Renal cortical epithelial cell (primary cell): ENCODE measurements at regions not wholly inside any gene's neighbourhood (a gene's known extent, or its start where the extent isn't known, plus 50 kb on each side); places are given as distances from the start of the nearest gene placed in this dataset.
"Not testable (repeated sequence)": the region's sequence is repeated elsewhere in the genome, so short reads cannot be mapped to it uniquely, and the experiment has no call there.

ENCODE experiments used
- DNase-seq: peaks from one replicate; pipeline ENCODE4 v3.0.0-alpha.2; 2011; ENCODE audit warnings: low read depth

DNA sequence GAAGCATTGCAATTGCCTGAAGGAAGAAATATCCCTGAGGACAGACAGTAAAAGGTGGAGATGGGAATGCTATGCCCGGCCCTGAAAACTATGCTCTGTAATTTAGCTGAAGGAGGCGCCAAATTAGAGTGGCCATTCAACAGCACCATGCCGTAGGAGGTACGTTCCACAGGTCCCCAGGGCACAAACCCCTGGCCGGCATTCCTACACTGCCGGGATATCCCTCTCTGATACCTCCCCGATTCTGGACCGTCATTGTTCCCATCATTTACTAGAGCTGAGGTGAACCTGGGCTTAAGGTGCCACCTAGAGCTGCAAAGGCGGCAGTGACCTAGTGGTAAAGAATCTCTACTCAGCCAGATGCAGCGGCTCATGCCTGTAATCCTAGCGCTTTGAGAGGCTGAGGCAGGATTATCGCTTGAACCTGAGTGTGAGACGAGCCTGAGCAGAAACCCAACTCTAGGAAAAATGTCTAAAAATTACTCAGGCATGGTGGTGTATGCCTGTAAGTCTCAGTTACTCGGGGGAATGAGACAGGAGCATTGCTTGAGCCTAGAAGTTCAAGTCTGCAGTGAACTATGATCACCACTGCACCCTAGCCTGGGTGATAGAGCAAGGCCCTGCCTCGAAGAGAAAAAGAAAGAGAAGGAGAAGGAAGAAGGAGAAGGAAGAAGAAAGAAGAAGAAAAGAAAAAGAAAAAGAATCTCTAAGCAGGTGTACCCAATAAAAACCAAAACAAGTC lies 53.0 kb upstream of the TNKS2 start:
- DNase-seq, result peak; percentile 52

DNA sequence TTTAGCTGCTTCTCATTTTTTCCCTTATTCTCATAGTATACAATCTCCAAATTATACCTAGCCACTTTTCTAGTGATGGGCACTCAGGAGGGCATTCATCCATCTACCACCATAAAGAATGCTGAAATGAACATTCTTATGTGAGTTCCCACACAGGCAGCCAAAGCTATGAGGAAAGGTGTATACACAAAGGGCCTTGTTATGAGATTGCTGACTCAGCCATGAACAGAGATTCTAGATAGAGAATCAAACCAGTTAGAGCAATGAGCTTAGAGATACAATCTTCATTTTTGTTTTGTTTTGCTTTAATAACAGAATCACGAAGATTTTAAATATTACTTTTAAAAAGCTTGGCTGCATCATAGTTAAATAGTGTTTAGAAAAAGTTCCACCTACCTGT lies 54.8 kb upstream of the TNKS2 start:
- peak; percentile 54 for DNase-seq

DNA sequence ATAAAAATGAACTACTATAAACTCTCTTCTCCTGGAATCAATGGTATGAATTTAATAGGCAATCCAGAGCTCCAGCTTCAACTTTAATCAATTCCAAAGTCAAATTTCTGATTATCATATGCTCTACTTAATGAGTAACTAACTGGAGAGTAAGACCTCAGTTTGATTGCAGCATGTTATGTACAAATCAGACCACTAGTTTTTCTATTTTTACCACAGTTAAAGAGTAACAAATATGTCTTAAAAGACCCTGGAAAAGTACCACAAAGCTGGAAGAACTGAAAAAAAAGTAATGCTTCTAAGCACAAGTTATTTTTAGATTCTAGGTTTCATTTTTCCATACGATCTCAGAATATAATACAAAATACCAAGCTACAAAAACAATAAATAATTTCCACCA lies 56.0 kb upstream of the TNKS2 start:
- DNase-seq, result peak; percentile 80

DNA sequence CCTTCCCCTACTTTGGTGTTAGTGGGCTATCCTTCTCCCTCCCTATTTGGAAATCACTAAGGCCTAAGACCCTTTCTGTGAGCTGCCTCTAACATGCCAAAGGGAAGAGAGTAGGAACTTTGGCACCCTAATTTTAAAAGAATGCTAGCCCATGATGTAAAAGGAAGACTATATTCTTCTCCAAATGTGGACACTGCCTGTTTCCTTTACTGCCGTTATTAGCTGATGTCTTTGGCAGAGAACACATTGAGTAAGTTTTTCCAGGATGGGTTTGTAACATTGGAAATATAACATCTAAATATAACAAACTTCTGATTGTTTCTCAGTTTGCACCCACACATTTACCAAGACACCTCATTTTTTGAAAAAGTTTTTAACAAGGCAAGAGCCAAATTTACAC lies 56.9 kb upstream of the TNKS2 start:
- no peak for DNase-seq

DNA sequence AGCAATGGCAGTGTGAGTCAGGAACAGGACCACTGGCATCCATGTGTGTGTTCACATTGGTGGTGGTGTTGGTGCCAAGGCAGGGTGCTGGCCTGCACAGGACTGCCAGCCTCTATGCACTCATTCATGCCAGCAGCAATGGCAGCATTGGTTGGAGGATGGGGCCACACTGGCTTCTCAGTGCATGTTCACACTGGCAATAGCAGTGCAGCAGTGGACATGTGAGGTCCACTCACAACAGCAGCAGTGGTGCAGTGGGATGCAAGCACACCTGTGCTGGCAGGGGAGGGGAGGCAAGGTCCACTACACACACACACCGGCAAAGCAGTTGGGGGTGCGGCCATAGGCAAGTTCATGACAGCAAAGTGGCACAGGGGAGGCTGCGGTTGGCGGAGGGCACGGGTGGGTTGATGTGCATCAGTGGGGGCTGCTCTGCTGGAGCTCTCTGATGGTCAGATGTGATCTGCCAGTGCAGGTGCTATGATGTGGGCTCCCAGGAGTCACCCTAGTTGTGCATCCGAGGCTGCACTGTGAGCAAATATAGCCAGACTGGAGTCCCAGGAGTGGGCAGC lies 57.8 kb upstream of the TNKS2 start:
- DNase-seq, result no peak

DNA sequence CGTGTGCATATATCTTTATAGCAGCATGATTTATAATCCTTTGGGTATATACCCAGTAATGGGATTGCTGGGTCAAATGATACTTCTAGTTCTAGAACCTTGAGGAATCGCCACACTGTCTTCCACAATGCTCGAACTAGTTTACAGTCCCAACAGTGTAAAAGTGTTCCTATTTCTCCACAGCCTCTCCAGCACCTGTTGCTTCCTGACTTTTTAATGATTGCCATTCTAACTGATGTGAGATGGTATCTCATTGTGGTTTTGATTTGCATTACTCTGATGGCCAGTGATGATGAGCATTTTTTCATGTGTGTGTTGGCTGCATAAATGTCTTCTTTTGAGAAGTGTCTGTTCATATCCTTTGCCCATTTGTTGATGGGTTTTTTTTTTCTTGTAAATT lies 66.0 kb upstream of the TNKS2 start:
- DNase-seq, result not testable (repeated sequence)

DNA sequence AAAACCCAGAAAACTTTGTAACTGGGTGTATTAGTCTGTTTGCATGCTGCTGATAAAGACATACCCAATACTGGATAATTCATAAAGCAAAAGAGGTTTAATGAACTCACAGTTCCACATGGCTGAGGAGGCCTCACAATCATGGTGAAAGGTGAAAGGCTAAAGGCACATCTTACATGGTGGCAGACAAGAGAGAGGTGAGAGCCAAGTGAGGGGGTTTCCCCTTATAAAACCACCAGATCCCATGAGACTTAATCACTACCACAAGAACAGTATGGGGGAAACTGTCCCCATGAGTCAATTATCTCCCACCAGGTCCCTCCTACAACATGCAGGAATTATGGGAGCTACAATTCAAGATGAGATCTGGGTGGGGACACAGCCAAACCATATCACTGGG lies 68.9 kb upstream of the TNKS2 start:
- not testable (repeated sequence) for DNase-seq

DNA sequence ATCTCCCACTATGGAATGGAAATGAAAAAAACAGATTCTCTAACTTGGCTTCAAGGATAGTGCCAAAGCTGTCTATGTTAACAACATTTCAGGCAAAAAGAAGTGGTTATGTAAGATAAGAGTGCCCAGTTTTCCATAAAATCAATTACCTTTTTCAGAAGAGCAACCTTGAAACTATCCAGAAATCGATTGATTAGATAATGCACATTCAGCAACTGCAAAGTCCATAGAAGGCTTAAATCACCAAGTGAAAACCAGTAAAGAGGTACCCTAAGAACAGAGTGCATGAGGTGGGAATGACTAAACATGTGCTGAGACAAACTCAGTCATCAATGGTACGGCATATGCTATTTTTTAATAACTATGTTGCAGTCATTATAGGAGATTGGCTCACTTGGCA lies 71.9 kb upstream of the TNKS2 start:
- DNase-seq, result no peak

DNA sequence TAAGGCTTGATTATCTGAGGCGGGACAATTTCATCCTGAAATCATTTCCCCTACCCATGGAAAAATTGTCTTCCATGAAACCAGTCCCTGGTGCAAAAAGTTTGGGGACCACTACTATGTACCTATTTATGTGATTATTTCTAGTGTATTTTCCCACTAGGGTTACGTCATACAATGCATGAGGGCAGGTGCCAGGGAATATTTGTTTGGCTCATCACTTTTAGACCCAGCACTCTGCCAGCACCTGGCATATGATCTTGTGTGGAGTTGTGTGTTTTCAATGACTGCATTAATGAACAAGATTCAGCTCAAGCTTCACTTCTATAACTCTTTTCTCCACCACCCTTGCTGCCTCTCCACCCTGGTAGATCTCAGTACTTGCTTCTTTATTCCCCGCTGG lies 73.3 kb upstream of the TNKS2 start:
- DNase-seq, result no peak

DNA sequence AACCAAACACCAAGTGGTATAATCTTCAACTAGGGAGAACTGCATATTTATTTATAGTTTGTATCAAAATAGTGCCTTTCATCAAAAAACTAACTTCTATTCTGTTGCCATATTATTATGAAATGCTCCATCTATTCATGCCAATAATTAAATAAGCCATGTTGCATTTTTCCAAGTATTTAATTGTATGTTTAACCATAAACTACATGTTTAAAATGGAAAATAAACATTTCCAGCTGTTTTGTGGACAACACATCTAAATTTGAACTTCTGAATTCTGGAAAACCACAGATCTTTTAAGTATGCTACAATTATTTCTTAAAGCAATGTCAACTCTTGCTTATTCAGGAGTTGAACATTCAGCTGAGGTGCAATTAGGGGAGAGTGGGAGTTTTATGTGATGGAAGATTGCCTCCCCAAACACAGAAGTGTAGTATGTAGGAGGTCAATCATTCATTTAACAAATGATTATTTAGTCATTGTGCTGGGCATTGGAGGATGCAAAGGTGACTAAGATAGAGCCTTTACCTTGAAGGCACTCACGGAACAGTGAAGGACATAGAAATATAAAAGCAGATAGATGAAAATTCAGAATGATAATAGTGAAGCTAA lies 80.7 kb upstream of the PPP1R3C start:
- DNase-seq, result peak; percentile 65

DNA sequence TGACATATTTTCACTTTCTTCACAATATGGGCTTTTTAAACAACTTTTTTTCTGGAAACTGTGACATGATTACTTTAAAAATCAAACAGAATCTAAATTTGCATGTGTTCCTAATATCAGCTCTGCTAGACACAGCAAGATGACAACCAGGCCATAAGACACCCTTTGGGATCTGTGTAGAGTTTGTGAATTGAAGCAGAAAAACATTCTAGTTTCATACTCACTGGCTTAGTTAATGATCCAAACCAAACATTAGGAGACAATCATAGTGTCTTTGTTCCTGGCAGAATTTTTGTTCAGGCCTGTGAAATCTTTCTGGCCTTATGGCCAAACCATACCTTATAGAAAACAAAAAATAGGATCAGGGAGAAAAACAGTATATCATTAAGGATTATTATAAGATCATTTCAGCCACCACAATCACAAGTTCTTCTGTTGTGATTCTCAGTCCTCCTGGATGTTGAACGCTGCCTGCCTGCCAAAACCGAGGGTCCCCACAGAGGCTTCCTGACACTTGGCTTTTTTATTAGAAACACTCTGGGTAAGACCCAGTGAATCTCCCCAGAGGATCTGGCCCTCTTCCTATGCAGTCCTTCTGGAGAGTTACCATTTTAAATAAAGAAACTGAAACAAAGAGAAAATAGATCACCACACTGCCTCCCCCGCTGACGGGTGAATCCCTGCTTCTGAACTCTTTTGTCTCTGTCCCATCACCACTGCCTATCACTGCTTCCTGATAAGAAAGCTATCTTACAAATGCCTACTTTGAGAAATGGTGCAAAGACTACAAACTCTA lies 79.2 kb upstream of the PPP1R3C start:
- DNase-seq, result peak; percentile 36

DNA sequence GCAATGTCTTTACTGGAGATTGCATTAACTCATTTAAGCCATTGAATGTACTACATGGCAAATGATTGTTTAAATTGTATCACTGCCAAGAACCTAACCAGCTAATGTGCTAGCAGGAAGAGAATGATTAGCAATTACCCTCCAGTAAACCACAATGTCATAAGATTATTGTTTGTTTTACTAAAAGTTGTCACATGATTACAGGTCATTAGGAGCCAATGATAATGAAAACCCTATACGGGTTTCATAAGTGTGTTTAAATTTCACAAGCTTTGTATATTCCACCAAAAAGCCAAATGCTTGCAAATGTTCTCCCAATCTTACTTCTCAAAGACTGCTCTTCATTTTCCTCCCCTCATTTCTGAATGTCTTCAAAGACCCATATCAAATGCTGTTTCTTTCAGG lies 76.5 kb upstream of the PPP1R3C start:
- peak; percentile 93 for DNase-seq

DNA sequence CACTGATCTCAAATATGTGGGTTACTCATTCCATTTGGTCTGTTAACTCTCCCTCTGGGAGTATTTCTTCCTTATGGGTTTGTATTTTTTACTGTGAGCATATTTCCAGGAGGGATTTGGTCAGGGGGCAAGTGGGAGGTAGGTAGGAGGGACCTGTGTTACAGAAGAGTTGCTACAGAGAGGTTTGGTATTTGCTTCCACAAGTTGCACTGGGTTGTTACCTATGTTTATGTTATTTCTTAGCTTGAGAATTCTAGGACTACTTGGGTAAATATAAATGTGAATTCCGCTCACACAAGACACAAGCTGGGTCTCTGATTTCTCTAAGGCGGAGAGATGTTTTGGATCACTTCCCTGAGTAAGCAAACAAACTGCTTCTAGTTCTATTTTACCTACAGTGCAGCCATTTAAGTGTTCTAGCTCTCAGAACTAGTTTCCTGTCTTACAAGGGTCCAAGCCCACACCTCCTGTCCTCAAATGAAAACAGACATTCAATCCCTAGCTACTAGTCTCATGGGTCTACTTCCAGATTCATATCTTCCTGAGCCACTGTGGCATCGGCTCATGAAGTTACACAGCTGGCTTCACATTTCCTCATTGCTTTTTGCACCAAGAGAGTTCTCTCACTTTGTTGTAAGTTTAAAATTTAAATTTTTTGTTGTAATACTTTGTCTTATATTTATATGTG lies 75.4 kb upstream of the PPP1R3C start:
- peak; percentile 50 for DNase-seq

DNA sequence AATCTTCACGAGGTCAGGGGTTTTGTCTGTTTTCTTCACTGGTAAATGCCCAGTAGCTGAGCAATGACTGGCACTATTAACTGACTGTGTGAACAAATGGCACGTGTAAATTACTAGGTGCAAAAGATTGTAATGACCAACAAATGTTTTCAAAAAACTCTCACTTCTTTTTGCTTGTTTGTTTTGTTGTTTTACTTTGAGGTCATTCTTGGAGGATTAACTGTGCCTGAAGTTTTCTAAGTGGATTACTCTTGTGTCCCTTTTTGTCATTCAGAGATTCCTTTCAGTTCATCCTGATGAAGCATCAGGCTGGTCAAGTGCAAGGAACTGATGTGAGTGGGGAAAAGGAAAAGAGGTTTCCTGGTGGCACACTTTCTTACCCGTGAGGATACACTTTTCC lies 74.4 kb upstream of the PPP1R3C start:
- DNase-seq, result no peak

DNA sequence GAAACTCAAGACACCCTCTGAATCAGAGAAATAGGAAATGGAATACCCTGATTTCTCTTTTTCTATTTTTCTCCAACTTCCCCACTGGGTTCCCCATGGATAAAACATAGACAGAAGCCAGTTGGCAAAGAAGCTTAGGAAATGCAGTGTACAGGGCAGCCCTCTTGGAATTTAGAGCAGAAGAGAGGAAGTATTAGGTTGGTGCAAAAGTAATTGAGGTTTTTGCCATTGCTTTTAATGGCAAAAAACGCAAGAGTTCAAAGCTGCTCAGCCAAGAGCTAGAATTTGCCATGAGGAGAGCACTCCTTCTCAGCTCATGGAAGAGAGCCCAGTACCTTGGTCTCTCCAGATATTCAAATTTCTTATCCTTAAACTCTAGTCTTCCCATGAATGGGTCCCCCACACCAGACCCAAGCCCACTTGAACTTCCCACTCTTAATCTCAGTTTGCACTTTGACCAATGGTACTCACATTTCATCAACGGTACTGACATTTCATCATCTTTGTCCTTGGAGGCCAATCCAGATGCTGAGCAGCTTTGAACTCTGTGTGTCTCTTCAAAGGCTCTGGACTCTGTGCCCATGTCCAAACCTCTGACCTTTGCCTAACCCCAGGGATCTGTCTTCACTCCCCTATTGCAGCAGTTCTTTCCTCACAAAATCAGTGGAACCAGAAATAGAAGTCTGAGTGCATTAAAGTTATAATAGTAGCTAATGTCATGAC lies 73.2 kb upstream of the PPP1R3C start:
- no peak for DNase-seq

DNA sequence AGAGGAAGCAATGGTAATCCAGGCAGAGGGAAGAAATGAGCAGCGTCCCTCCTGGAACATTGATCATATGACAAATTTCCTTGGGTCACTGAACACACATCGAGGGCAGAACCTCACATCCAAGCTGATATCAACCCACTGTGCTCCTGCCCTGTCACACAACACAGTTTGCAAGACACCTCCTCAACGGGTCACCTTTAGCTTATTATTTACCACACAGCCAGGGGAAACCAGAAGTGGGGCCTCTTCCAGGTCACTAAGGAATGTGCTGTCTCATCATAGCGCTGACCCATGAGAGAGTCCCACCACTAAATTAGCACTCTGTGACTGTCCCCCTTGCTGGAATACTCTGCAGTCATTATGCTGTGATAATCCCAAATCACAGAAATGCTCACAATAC lies 69.7 kb upstream of the PPP1R3C start:
- peak; percentile 25 for DNase-seq

DNA sequence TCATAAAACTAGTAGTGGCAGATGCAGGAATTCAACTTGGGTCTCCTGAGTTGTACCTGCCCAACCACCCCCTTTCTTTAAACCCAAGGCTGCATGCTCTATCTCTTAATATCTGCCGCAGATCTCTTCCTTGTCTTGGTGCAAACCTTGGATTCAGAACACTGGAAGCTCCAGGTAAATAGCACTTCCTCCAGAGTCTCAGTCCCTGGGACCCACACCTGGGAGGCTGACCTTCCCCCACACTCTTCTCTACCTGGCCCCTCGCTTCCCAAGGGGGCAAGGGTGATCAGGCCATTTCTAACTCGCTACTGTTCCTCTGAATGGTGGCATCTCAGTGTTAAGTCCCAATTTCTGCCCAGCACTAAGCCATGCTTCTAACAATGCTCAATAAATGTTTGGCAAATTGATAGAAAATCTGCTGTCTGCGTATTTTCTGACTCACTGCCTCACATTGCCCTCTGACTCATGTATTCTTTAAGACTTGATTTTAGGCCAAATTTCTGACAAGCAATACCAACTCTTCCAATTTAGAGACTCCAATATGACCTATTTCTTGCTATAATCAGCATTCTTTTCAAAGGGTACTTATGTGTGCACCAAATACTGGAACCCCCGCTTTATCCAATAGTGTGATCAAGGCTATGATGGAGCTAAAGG lies 68.0 kb upstream of the PPP1R3C start:
- DNase-seq, result peak; percentile 84

DNA sequence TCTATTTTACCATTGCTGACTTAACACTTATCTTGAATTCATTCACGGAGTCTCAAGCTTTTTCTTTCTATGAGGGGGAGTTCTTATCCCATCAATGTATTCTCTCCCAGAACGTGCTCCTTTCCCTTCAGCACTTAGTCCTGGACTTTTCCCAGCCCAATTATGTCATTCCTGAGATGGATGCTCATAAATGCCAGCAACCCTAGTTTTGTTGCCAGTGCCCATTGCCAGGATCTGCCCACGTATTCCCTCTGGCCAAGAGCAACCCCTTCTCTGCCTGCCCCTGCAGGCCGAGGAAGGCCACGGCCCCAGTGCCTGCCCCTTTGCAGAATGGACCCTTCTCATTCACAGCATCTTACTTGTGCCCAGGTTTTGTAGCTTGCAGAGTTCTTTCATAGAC lies 67.4 kb upstream of the PPP1R3C start:
- DNase-seq, result no peak

DNA sequence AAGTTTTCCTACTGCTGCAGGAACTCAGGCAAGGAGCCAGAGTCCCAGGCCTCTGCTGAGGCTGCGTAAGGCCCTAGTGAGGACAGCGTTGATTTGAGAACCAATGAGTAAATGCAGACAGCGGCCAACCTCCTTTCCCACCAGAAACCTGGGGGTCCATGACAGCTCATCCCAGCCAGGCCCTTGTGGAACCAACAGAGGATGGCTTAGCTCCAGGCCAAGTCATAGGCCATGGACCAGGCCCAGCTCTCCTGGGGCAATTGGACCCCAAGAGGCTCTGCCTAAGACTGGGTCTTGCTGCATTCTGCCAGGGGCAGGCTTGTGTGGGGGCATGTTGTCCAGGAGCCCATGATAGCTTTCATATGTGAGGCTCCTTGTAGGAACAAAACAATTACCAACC lies 65.4 kb upstream of the PPP1R3C start:
- no peak for DNase-seq

DNA sequence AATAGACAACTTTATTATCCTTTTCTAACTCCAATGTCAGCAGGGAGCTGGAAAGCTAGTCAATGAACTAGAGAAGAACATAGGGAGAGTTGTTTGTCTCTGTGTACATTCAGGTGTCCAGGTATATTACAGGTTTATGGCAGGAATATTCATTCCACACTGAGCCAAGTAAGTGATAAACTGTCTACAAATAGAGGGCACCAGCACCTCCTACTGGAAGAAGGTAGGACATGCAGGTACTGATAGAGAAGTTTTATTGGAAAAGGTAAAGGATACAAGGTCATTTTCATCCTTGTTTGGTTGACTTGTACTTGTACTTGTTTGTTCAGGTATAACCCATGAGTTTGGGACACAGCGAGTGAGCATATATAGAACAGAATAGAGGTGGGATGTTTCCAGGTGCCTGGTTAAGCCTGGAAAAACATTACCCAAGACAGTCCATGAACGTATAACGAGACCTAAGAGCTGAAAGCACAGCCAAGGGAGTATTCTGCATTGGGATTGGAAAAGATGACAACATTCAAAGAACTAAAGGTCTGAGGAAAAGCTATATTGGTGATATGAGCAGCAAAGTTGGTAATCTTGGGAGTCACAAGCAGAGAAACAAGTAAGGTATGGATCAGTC lies 61.4 kb upstream of the PPP1R3C start:
- peak; percentile 50 for DNase-seq
